Endodermal cell (in vitro differentiated cells): ENCODE measurements at regions not wholly inside any gene's neighbourhood (a gene's known extent, or its start where the extent isn't known, plus 50 kb on each side); places are given as distances from the start of the nearest gene placed in this dataset.
"Not testable (repeated sequence)": the region's sequence is repeated elsewhere in the genome, so short reads cannot be mapped to it uniquely, and the experiment has no call there.

Experiments
- DNase-seq: peaks from one replicate; pipeline ENCODE4 v3.0.0-alpha.2; 2017
- H3K27ac ChIP-seq: 2 replicates; pipeline ENCODE4 v1.5.1; 2013; ENCODE audit warnings: mild to moderate bottlenecking, low read depth, low read length, moderate library complexity
- H3K27me3 ChIP-seq: 2 replicates; pipeline ENCODE4 v1.6.1; 2013; ENCODE audit warnings: mild to moderate bottlenecking, low read length, moderate library complexity; ENCODE audit not compliant: insufficient read depth, control insufficient read depth, poor library complexity, severe bottlenecking
- H3K36me3 ChIP-seq: 2 replicates; pipeline ENCODE4 v1.7.0; 2013; ENCODE audit warnings: mild to moderate bottlenecking, low read length, moderate library complexity; ENCODE audit not compliant: control insufficient read depth, insufficient read depth
- H3K4me1 ChIP-seq: one replicate; pipeline ENCODE4 v1.7.0; 2013; ENCODE audit warnings: low read length; ENCODE audit not compliant: control insufficient read depth, insufficient read depth
- H3K4me3 ChIP-seq: 2 replicates; pipeline ENCODE4 v1.5.1; 2013; ENCODE audit warnings: mild to moderate bottlenecking, low read length, moderate library complexity
- H3K9ac ChIP-seq: 2 replicates; pipeline ENCODE4 v1.6.1; 2013; ENCODE audit warnings: mild to moderate bottlenecking, low read length, moderate library complexity; ENCODE audit not compliant: poor library complexity, severe bottlenecking; ENCODE audit errors: extremely low read depth
- H3K9me3 ChIP-seq: 2 replicates; pipeline ENCODE4 v1.6.1; 2013; ENCODE audit warnings: mild to moderate bottlenecking, low read length, moderate library complexity; ENCODE audit not compliant: control insufficient read depth
- H3K27ac Mint-ChIP-seq: 2 replicates; pipeline ENCODE4 v1.8.0; 2020; ENCODE audit warnings: mixed read lengths
- H3K27me3 Mint-ChIP-seq: 2 replicates; pipeline ENCODE4 v1.8.0; 2021; ENCODE audit warnings: mild to moderate bottlenecking, mixed read lengths; ENCODE audit not compliant: insufficient read depth
- H3K36me3 Mint-ChIP-seq: 2 replicates; pipeline ENCODE4 v1.8.0; 2020; ENCODE audit warnings: low read depth, mixed read lengths
- H3K4me1 Mint-ChIP-seq: 2 replicates; pipeline ENCODE4 v1.8.0; 2020; ENCODE audit warnings: mixed read lengths
- H3K4me3 Mint-ChIP-seq: 2 replicates; pipeline ENCODE4 v1.8.0; 2020; ENCODE audit warnings: mild to moderate bottlenecking, moderate library complexity, mixed read lengths
- H3K9me3 Mint-ChIP-seq: 2 replicates; pipeline ENCODE4 v1.8.0; 2020; ENCODE audit warnings: mild to moderate bottlenecking, mixed read lengths
- WGBS, 2 experiments: methylation state at CpG; one replicate each; pipeline versions ENCODE4 v1.1.5 to v1.1.7; 2013; ENCODE audit warnings: missing lambda C conversion rate in 2 of 2, mixed read lengths in 1 of 2; ENCODE audit not compliant: insufficient coverage in 1 of 2, insufficient read length in 1 of 2; 5-methylcytosine and 5-hydroxymethylcytosine counted together
- TF ChIP-seq, protein P1 (sequence below): fragments of 200-600 bp; sonication (generic); conservative IDR thresholded peaks from 2 replicates; pipeline ENCODE4 v1.5.0; 2021; ENCODE audit warnings: antibody characterized with exemption, mild to moderate bottlenecking

DNA sequence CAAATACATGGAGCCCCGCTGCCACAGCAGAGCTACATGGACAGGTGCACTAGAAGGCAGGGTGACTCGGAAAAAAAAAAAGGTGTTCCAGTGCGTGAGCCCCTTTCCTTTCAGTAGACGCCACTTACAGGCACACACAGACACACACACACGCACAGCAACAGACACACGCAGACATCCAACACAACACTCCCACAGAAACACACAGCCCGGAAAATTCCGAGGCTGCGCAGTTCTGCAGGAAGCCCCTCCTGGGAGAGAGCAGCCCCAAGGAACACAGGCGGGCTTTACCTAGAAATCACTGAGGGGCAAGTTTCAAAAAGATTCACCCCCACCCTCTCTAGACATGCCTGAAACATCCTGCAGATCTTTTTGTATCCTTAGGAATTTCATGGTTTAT, 136.0 kb upstream of the WSB1 start:
- no peaks in the 10 kb centered on the region for H3K27me3 Mint-ChIP-seq

DNA sequence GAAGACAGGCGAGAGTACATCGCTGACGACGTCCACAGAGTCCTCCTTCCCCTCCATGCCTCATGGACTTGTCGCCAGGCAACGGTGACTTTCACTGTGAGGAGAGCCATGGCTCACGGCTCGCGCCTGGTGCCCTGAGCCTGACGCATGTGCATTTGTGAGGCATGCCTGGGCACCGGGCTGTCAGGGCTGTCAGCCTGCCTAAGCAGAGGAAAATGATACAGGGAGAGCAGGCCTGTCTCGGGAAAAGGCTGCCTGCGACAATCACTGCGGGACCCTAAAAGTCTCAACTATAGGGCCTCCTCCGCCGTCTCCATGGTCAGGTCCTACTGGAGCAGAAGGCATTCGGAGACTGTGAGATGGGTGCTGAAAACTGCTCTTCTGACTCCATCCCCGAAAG, 135.5 kb upstream of the WSB1 start:
- H3K27me3 Mint-ChIP-seq = no peaks in the 10 kb centered on the region
- Histone ChIP-seq H3K4me3 (no peak overlapping the region), H3K36me3 (no peaks in the 10 kb centered on the region), H3K27ac (no peak overlapping the region), H3K9ac (no peak overlapping the region), H3K4me1 (no peaks in the 10 kb centered on the region), H3K9me3 (peaks cover 72% of the 10 kb centered on the region), H3K27me3 (no peaks in the 10 kb centered on the region)
- H3K27ac Mint-ChIP-seq = no peak overlapping the region
- no peak for DNase-seq
- 88 to 94% methylated on average over 12 to 18 of the region's 18 CpGs for WGBS, 2 experiments
- H3K4me3 Mint-ChIP-seq = no peak overlapping the region
- TF ChIP-seq, protein P1, sequence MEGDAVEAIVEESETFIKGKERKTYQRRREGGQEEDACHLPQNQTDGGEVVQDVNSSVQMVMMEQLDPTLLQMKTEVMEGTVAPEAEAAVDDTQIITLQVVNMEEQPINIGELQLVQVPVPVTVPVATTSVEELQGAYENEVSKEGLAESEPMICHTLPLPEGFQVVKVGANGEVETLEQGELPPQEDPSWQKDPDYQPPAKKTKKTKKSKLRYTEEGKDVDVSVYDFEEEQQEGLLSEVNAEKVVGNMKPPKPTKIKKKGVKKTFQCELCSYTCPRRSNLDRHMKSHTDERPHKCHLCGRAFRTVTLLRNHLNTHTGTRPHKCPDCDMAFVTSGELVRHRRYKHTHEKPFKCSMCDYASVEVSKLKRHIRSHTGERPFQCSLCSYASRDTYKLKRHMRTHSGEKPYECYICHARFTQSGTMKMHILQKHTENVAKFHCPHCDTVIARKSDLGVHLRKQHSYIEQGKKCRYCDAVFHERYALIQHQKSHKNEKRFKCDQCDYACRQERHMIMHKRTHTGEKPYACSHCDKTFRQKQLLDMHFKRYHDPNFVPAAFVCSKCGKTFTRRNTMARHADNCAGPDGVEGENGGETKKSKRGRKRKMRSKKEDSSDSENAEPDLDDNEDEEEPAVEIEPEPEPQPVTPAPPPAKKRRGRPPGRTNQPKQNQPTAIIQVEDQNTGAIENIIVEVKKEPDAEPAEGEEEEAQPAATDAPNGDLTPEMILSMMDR = no peak
- peaks cover 79% of the 10 kb centered on the region for H3K9me3 Mint-ChIP-seq
- no peaks in the 10 kb centered on the region for H3K36me3 Mint-ChIP-seq
- H3K4me1 Mint-ChIP-seq = no peaks in the 10 kb centered on the region

More for the DNA sequence above, 136.0 kb upstream of the WSB1 start:
- TF ChIP-seq, protein P1 = no peak
- 80 to 87% methylated on average over 2 to 10 of the region's 10 CpGs for WGBS, 2 experiments
- no peak overlapping the region for H3K27ac ChIP-seq
- H3K36me3 Mint-ChIP-seq = no peaks in the 10 kb centered on the region
- no peak overlapping the region for H3K4me3 Mint-ChIP-seq
- no peak overlapping the region for H3K9ac ChIP-seq
- H3K9me3 Mint-ChIP-seq = peaks cover 79% of the 10 kb centered on the region
- no peaks in the 10 kb centered on the region for H3K27me3 ChIP-seq
- no peaks in the 10 kb centered on the region for H3K4me1 Mint-ChIP-seq
- H3K27ac Mint-ChIP-seq = no peak overlapping the region
- no peaks in the 10 kb centered on the region for H3K4me1 ChIP-seq
- no peak overlapping the region for H3K4me3 ChIP-seq
- no peak for DNase-seq
- H3K9me3 ChIP-seq = peaks cover 72% of the 10 kb centered on the region
- H3K36me3 ChIP-seq = no peaks in the 10 kb centered on the region

DNA sequence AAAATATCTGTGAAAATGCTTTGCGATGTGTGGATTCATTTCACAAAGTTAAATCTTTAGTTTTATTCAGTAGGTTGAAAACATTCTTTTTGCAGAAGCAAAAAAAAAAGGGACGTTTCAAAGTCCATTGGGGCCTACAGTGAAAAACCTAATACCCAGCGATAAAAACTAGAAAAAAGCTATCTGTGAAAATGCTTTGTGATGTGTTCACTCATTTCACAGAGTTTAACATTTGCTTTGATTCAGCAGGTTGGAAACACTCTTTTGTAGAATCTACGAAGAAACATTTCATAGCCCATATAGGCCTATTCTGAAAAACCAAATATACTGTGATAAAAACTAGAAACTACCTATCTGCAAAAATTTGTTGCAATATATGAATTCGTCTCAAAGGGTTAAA, 113.6 kb upstream of the WSB1 start:
- Histone ChIP-seq H3K4me3 (peak overlapping the region; percentile 39), H3K9me3 (peaks cover 64% of the 10 kb centered on the region), H3K27ac (no peak overlapping the region), H3K4me1 (no peaks in the 10 kb centered on the region), H3K27me3 (no peaks in the 10 kb centered on the region), H3K36me3 (no peaks in the 10 kb centered on the region), H3K9ac (no peak overlapping the region)
- TF ChIP-seq, protein P1 = no peak
- Mint-ChIP-seq H3K27me3 (no peaks in the 10 kb centered on the region), H3K9me3 (peaks cover 77% of the 10 kb centered on the region), H3K27ac (no peak overlapping the region), H3K4me1 (no peaks in the 10 kb centered on the region), H3K4me3 (no peak overlapping the region), H3K36me3 (no peaks in the 10 kb centered on the region)
- 81 to 86% methylated on average over 4 to 5 of the region's 5 CpGs for WGBS, 2 experiments
- no peak for DNase-seq

DNA sequence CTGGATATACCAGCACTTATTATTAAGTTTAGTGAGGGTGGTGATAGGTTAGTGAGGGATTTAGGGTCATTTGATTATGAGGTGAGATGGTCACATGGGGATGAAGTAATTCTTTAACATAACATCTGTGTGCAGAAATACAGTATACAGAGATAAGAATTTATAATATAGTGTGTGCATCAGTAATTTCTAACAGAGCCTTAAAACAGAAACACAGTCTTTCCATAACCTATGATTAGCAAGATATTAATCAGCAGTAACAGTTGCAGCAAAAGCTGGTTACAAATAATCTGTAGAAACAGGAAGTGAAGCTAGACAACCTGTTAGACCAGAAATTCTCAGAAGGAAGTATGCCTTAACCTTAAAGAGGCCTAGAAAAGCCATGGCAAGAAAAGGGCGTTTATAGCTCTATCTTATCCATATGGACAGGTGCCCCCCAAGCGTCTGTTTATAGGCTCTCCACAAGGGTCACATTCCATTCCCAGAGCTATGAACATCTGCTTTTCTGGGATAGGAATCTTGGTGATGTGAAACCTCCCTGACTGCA, 112.5 kb upstream of the WSB1 start:
- not testable (repeated sequence) for H3K27me3 ChIP-seq, DNase-seq, H3K36me3 Mint-ChIP-seq, H3K4me3 Mint-ChIP-seq, H3K9ac ChIP-seq, H3K4me1 ChIP-seq, H3K36me3 ChIP-seq, H3K4me3 ChIP-seq, H3K4me1 Mint-ChIP-seq, H3K27me3 Mint-ChIP-seq, H3K27ac Mint-ChIP-seq, H3K27ac ChIP-seq
- whole genome bisulfite sequencing, 2 experiments = 72 to 92% methylated on average over 2 of the region's 2 CpGs
- peaks cover 76% of the 10 kb centered on the region for H3K9me3 Mint-ChIP-seq
- H3K9me3 ChIP-seq = peaks cover 52% of the 10 kb centered on the region
